GM12892 (cell line): ENCODE measurements at regions not wholly inside any gene's neighbourhood (a gene's known extent, or its start where the extent isn't known, plus 50 kb on each side); places are given as distances from the start of the nearest gene placed in this dataset.

Experiments
- POLR2AphosphoS5 ChIP-seq: IDR thresholded peaks from 2 replicates; pipeline ENCODE4 v1.6.1; 2011; ENCODE audit warnings: low read depth, low read length, control low read depth
- TAF1 ChIP-seq: IDR thresholded peaks from 2 replicates; pipeline ENCODE4 v1.6.1; 2011; ENCODE audit warnings: low read depth, mild to moderate bottlenecking, control low read depth, low read length, borderline replicate concordance

DNA sequence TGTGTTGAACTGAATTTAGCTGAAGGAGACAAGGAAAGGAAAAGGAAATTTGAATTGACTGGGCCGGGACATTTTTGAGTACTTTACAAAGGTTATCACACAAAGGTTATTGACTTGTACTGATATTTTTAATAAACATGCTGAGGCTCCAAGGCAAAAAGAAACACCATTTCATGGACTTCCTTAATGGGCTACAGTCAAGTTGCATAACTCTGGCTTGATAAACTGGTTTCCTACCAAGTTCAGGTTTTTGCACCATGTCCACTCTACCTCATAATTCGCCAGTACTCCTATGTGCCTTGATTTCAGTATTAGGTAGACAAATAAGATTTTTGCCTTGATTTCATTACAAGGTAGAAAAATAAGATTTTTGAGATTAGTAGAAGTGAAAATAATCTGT is 65.8 kb upstream of the FUT9 start:
- TF ChIP-seq POLR2AphosphoS5 (no peak), TAF1 (no peak)
